Activated CD4-positive, alpha-beta memory T cell treated with anti-CD3 and anti-CD28 coated beads, Interleukin-2, amount 10 ng/mL, durations not matched to agents 7 days and 5 days (primary cell): ENCODE measurements at regions not wholly inside any gene's neighbourhood (a gene's known extent, or its start where the extent isn't known, plus 50 kb on each side); places are given as distances from the start of the nearest gene placed in this dataset.

Experiments used
- CTCF ChIA-PET: fragments of 350-600 bp; sonication (Branson Sonifier 250); formaldehyde crosslinking; loops from one replicate; lab custom pipeline; 2021; ENCODE audit warnings: antibody characterized with exemption, inconsistent platforms; lab: Charles Lee
- POLR2A ChIA-PET: fragments of 350-600 bp; sonication (Branson Sonifier 250); formaldehyde crosslinking; loops from one replicate; lab custom pipeline; 2021; ENCODE audit warnings: antibody characterized with exemption; lab: Charles Lee
- DNase-seq: peaks from one replicate; pipeline ENCODE4 v3.0.0-alpha.2; 2020
- H3K27ac Mint-ChIP-seq: one replicate; pipeline ENCODE4 v1.8.0; 2021; ENCODE audit warnings: mild to moderate bottlenecking, mixed read lengths
- H3K27me3 Mint-ChIP-seq: one replicate; pipeline ENCODE4 v1.8.0; 2021; ENCODE audit warnings: mixed read lengths
- H3K36me3 Mint-ChIP-seq: one replicate; pipeline ENCODE4 v1.8.0; 2021; ENCODE audit warnings: low read depth, mixed read lengths
- H3K4me1 Mint-ChIP-seq: one replicate; pipeline ENCODE4 v1.8.0; 2021; ENCODE audit warnings: mixed read lengths
- H3K4me3 Mint-ChIP-seq: one replicate; pipeline ENCODE4 v1.8.0; 2021; ENCODE audit warnings: mild to moderate bottlenecking, mixed read lengths
- H3K9me3 Mint-ChIP-seq: one replicate; pipeline ENCODE4 v1.8.0; 2021; ENCODE audit warnings: mixed read lengths

- no peak overlapping the region for H3K27ac Mint-ChIP-seq
- CTCF ChIA-PET: no interaction called here
- no peaks in the 10 kb centered on the region for H3K9me3 Mint-ChIP-seq
- no peak for DNase-seq
- no peaks in the 10 kb centered on the region for H3K4me1 Mint-ChIP-seq
- peaks cover 12% of the 10 kb centered on the region for H3K27me3 Mint-ChIP-seq
- H3K36me3 Mint-ChIP-seq: no peaks in the 10 kb centered on the region
- H3K4me3 Mint-ChIP-seq: no peak overlapping the region
- POLR2A ChIA-PET: no interaction called here
These were observed 148.7 kb upstream of the LMO4 start for GRCh38 chr1:87179851-87180519.

- H3K36me3 Mint-ChIP-seq: no peaks in the 10 kb centered on the region
- peaks cover 9% of the 10 kb centered on the region for H3K27me3 Mint-ChIP-seq
- H3K27ac Mint-ChIP-seq: no peak overlapping the region
- H3K4me3 Mint-ChIP-seq: no peak overlapping the region
- no peak for DNase-seq
- H3K9me3 Mint-ChIP-seq: no peaks in the 10 kb centered on the region
- ChIA-PET POLR2A (no interaction called here), CTCF (no interaction called here)
- H3K4me1 Mint-ChIP-seq: no peaks in the 10 kb centered on the region
These were observed 148.0 kb upstream of the LMO4 start for GRCh38 chr1:87180682-87181081.

- no peaks in the 10 kb centered on the region for H3K9me3 Mint-ChIP-seq
- POLR2A ChIA-PET: no interaction called here
- H3K4me1 Mint-ChIP-seq: no peaks in the 10 kb centered on the region
- CTCF ChIA-PET: no interaction called here
- H3K36me3 Mint-ChIP-seq: no peaks in the 10 kb centered on the region
- no peak overlapping the region for H3K4me3 Mint-ChIP-seq
- no peak for DNase-seq
- H3K27ac Mint-ChIP-seq: no peak overlapping the region
- H3K27me3 Mint-ChIP-seq: peaks cover 6% of the 10 kb centered on the region
These were observed 146.1 kb upstream of the LMO4 start for GRCh38 chr1:87182611-87183010.

- Mint-ChIP-seq H3K9me3 (no peaks in the 10 kb centered on the region), H3K4me3 (no peak overlapping the region), H3K36me3 (no peaks in the 10 kb centered on the region), H3K27me3 (peaks cover 4% of the 10 kb centered on the region), H3K4me1 (no peaks in the 10 kb centered on the region), H3K27ac (no peak overlapping the region)
- ChIA-PET CTCF (interaction anchor here (1.1 kb wide), 1 partner anchor 54 kb away, joined by 3 read pairs; no protein-coding TSS in a partner anchor), POLR2A (no interaction called here)
- no peak for DNase-seq
These were observed 143.6 kb upstream of the LMO4 start for GRCh38 chr1:87185077-87185476.

GRCh38 chr1:87186346-87186745, 142.3 kb upstream of the LMO4 start:
- Mint-ChIP-seq H3K4me1 (no peaks in the 10 kb centered on the region), H3K9me3 (no peaks in the 10 kb centered on the region), H3K27me3 (peaks cover 4% of the 10 kb centered on the region), H3K36me3 (no peaks in the 10 kb centered on the region), H3K4me3 (no peak overlapping the region), H3K27ac (no peak overlapping the region)
- ChIA-PET POLR2A (no interaction called here), CTCF (no interaction called here)
- no peak for DNase-seq

GRCh38 chr1:87188640-87189039, 140.0 kb upstream of the LMO4 start:
- peaks cover 7% of the 10 kb centered on the region for H3K27me3 Mint-ChIP-seq
- no peak overlapping the region for H3K27ac Mint-ChIP-seq

GRCh38 chr1:87190402-87190801, 138.3 kb upstream of the LMO4 start:
- CTCF ChIA-PET: no interaction called here
- POLR2A ChIA-PET: no interaction called here
- H3K27ac Mint-ChIP-seq: no peak overlapping the region
- H3K4me1 Mint-ChIP-seq: no peaks in the 10 kb centered on the region
- no peaks in the 10 kb centered on the region for H3K36me3 Mint-ChIP-seq
- no peaks in the 10 kb centered on the region for H3K9me3 Mint-ChIP-seq
- no peak overlapping the region for H3K4me3 Mint-ChIP-seq
- H3K27me3 Mint-ChIP-seq: peaks cover 12% of the 10 kb centered on the region
- no peak for DNase-seq

More at GRCh38 chr1:87188640-87189039, 140.0 kb upstream of the LMO4 start:
- no peaks in the 10 kb centered on the region for H3K4me1 Mint-ChIP-seq
- H3K4me3 Mint-ChIP-seq: no peak overlapping the region
- no peak for DNase-seq
- H3K9me3 Mint-ChIP-seq: no peaks in the 10 kb centered on the region
- ChIA-PET CTCF (no interaction called here), POLR2A (no interaction called here)
- H3K36me3 Mint-ChIP-seq: no peaks in the 10 kb centered on the region

- Mint-ChIP-seq H3K36me3 (no peaks in the 10 kb centered on the region), H3K27me3 (peaks cover 12% of the 10 kb centered on the region), H3K27ac (no peak overlapping the region), H3K9me3 (no peaks in the 10 kb centered on the region), H3K4me1 (no peaks in the 10 kb centered on the region), H3K4me3 (no peak overlapping the region)
- no peak for DNase-seq
- POLR2A ChIA-PET: no interaction called here
- CTCF ChIA-PET: no interaction called here
These were observed 137.0 kb upstream of the LMO4 start for GRCh38 chr1:87191646-87192045.

- no peak for DNase-seq
- Mint-ChIP-seq H3K4me3 (no peak overlapping the region), H3K27me3 (peaks cover 12% of the 10 kb centered on the region), H3K27ac (no peak overlapping the region), H3K9me3 (no peaks in the 10 kb centered on the region), H3K36me3 (no peaks in the 10 kb centered on the region), H3K4me1 (no peaks in the 10 kb centered on the region)
- ChIA-PET POLR2A (no interaction called here), CTCF (no interaction called here)
These were observed 134.4 kb upstream of the LMO4 start for GRCh38 chr1:87194271-87194774.

GRCh38 chr1:87194856-87195255, 133.8 kb upstream of the LMO4 start:
- CTCF ChIA-PET: no interaction called here
- POLR2A ChIA-PET: no interaction called here
- H3K27ac Mint-ChIP-seq: no peak overlapping the region
- H3K27me3 Mint-ChIP-seq: peaks cover 12% of the 10 kb centered on the region
- H3K36me3 Mint-ChIP-seq: no peaks in the 10 kb centered on the region
- DNase-seq: no peak
- H3K4me1 Mint-ChIP-seq: no peaks in the 10 kb centered on the region
- H3K4me3 Mint-ChIP-seq: no peak overlapping the region
- H3K9me3 Mint-ChIP-seq: no peaks in the 10 kb centered on the region

GRCh38 chr1:87196110-87196827, 132.4 kb upstream of the LMO4 start:
- peaks cover 16% of the 10 kb centered on the region for H3K27me3 Mint-ChIP-seq
- ChIA-PET POLR2A (interaction anchor here (0.6 kb wide), 1 partner anchor 749 kb away, joined by 3 read pairs; no protein-coding TSS in a partner anchor), CTCF (no interaction called here)

GRCh38 chr1:87197156-87197555, 131.5 kb upstream of the LMO4 start:
- Mint-ChIP-seq H3K27me3 (peaks cover 17% of the 10 kb centered on the region), H3K36me3 (no peaks in the 10 kb centered on the region), H3K4me1 (no peaks in the 10 kb centered on the region), H3K9me3 (no peaks in the 10 kb centered on the region), H3K4me3 (no peak overlapping the region), H3K27ac (no peak overlapping the region)
- POLR2A ChIA-PET: no interaction called here
- no peak for DNase-seq
- CTCF ChIA-PET: no interaction called here

More at GRCh38 chr1:87196110-87196827, 132.4 kb upstream of the LMO4 start:
- Mint-ChIP-seq H3K4me3 (no peak overlapping the region), H3K27ac (no peak overlapping the region), H3K9me3 (no peaks in the 10 kb centered on the region), H3K36me3 (no peaks in the 10 kb centered on the region), H3K4me1 (no peaks in the 10 kb centered on the region)
- DNase-seq: no peak

- no peaks in the 10 kb centered on the region for H3K36me3 Mint-ChIP-seq
- no peak overlapping the region for H3K27ac Mint-ChIP-seq
- ChIA-PET CTCF (no interaction called here), POLR2A (no interaction called here)
- H3K27me3 Mint-ChIP-seq: peaks cover 20% of the 10 kb centered on the region
- H3K4me1 Mint-ChIP-seq: peaks cover 2% of the 10 kb centered on the region
- H3K9me3 Mint-ChIP-seq: no peaks in the 10 kb centered on the region
- no peak for DNase-seq
- H3K4me3 Mint-ChIP-seq: no peak overlapping the region
These were observed 131.0 kb upstream of the LMO4 start for GRCh38 chr1:87197641-87198040.
